Activated naive CD4-positive, alpha-beta T cell (primary cell): ENCODE measurements at regions not wholly inside any gene's neighbourhood (a gene's known extent, or its start where the extent isn't known, plus 50 kb on each side); places are given as distances from the start of the nearest gene placed in this dataset.
"Not testable (repeated sequence)": the region's sequence is repeated elsewhere in the genome, so short reads cannot be mapped to it uniquely, and the experiment has no call there.

Experiments used
- DNase-seq, 4 experiments: peaks; one replicate each; lab custom pipeline; 2025; lab: John Stamatoyannopoulos, UW

DNA sequence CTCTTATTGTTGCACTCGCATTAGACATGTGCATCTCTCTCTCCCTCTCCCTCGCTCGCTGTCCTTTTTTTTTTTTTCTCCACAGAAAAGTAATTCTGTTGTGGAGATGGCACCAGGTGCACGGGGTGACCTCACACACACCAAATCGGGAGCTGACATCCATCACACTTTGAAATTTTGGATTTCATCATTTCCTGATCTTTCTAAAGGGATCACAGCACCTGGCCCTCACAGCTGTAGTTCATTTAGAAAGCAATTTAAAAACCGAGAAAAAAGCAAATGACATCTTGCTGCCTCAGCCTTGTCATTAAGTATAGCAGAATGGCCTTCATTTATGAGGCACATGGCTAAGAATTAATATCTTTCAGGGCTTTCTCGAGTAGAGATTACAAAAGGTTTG is 717.2 kb downstream of the RNF144A start:
- no peak for DNase-seq

- DNase-seq: no peak
Measured at GRCh38 chr2:7639476-7639875, 722.3 kb downstream of the RNF144A start.

- not testable (repeated sequence) for DNase-seq
Measured at GRCh38 chr2:7641272-7641671, 724.1 kb downstream of the RNF144A start.

DNA sequence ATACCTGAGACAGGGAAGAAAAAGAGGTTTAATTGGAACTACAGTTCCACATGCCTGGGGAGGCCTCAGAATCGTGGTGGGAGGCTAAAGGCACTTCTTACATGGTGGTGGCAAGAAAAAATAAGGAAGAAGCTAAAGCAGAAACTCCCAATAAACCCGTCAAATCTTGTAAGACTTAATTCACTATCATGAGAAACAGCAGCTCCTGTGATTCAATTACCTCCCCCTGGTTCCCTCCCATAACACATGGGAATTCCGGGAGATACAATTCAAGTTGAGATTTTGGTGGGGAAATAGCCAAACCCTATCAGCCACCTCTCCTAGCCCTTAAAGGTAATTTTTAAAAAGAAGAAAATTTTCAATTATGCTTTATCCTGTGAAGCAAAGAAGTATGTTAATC is 728.8 kb downstream of the RNF144A start:
- DNase-seq: no peak

DNA sequence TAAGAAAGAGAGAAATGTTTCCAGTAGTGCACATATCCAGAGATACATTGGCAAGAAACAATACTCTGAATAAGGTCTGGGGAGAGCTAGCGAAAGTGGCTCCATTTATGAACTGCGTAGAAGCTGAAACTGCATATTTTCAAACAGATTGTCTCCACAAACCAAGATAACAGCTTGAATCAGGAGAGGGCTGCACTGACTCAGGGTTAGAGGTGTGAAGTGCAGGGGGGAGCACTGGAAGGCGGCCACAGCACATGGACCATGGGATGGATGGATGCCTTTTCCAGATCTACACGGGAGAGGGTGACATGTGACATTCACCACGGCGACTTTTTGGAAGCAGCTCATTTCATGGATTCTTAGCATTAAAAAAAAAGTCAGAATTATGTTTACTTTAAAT is 729.4 kb downstream of the RNF144A start:
- no peak for DNase-seq

- DNase-seq: no peak
Measured at GRCh38 chr2:7648221-7648795, 731.1 kb downstream of the RNF144A start.

DNA sequence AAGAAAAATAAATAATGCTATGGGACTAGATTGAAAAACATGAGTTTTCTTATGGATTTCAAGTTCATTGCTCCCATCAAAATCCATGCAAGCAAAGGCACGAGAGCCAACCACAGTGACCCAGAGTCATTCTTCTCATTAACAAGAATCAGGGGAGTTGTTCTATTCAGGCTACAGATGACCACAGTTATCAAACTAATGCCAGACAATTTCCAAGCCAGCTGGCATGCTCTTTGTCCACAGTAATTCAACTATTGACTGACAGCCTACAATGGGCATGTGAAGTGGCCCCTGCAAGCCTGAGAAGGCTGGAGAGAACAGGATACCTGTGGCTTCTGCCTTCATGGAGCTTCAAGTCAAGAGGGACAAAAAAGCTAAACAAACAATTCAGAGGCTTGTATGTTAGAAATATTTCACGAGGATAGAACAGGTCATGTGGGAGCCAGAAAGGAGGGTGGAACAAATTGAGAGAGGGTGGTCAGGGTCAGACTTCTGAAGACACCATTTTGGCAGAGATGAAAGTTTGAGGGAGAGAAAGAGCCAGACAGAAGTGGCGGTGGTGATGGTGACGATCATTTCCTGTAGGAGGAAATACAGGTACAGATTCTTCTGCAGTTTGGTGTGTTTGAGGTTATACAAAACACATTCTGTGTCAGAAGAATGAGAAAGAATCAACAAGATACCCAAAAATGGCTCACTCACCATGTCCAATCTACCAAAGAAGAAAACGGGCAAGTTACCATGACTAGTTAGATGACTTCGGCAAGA is 732.4 kb downstream of the RNF144A start:
- no peak for DNase-seq

GRCh38 chr2:7653617-7654016 is 736.4 kb downstream of the RNF144A start:
- no peak for DNase-seq

DNA sequence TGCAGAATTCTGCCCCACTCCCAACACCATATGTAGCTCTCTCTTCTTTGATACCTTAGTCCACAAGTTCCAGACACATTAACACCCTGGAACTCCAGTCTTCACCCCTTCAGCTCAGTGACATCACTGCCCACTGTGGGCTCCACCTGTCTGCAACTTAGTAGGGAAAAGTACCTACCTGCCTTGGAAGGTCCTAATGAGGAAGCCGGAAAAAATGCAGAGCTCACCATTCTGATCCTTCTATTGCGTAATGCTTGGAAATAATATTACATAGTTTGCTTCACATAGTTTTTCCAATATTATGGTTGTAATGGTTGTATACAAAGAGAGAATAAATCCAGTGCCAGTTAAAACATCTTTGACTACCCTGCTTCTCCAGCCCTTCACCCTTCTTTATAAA is 738.4 kb downstream of the RNF144A start:
- no peak for DNase-seq

DNA sequence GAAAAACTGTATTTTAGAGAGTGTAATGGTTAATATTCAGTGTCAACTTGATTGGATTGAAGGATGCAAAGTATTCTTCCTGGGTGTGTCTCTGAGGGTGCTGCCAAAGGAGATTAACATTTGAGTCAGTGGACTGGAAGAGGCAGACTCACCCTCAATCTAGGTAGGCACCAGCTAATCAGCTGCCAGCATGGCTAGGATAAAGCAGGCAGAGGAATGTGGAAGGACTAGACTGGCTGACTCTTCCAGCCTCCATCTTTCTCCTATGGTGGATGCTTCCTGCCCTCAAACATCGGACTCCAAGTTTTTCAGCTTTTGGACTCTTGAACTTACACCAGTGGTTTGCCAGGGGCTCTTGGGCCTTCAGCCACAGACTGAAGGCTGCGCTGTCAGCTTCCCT is 740.3 kb downstream of the RNF144A start:
- not testable (repeated sequence) for DNase-seq

GRCh38 chr2:7658486-7658885 is 741.3 kb downstream of the RNF144A start:
- DNase-seq: no peak

DNA sequence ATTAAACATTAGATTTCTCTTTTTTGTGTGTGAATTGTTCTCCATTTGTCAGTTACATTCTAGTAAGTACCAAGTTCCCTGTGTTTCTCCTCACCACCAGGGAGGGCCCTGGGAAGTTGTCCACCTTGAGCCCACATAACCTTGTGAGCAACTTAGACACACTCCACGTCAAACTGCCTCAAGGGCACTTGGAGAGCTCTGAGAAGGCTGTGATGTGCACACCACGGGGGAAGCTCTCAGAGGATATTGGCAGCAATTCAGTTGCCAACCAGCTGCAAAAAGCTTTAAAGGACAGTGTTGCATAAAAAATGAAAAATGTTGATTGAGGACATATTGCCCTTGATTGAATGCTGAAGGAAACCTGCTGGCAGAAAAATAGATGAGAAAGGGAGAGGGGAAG is 743.6 kb downstream of the RNF144A start:
- DNase-seq: no peak

- DNase-seq: no peak
Measured at GRCh38 chr2:7661502-7661901, 744.3 kb downstream of the RNF144A start.

GRCh38 chr2:7665880-7666279 is 748.7 kb downstream of the RNF144A start:
- DNase-seq: no peak

GRCh38 chr2:7666596-7667259 is 749.5 kb downstream of the RNF144A start:
- DNase-seq: no peak

GRCh38 chr2:7667260-7667757 is 750.1 kb downstream of the RNF144A start:
- DNase-seq: no peak

DNA sequence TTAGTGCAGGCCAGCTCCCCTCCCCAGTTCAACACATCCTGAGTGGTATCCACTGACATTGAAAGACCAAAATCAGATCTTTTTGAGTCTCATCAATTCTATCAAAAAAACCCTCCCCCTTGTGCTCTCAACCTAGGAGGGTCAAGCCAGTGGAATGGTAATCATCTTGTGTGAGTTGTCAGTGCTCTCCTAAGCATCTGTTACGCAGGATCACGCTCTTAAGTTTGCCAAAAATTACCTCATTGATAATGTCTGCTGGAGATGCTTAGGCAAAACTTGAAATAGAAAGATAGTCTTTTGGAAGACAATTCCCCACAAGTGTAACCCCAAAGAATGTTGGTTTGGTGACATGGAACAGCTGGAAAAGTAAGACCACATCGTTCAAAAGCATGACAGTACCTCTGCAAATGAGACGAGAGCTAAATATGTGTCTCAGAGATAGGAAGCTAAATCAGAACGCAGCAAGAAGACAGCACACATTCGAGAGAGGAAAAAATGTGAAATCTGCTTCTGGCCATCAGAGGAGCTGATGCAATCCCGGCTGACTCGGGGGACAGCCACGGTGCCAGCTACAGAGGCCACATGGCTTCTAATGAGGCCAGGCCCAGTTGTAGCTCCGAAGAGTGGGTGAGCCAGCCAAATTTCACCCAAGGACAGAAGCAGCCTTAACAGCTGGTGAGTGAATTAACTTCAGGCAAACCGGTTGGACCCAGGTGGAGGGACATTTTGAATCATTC is 753.9 kb downstream of the RNF144A start:
- DNase-seq: no peak

GRCh38 chr2:7672027-7672684 is 754.9 kb downstream of the RNF144A start:
- peak in 3 of 4 experiments; percentile 2 to 32 (median 4) for DNase-seq

- no peak for DNase-seq
Measured at GRCh38 chr2:7672685-7673071, 755.5 kb downstream of the RNF144A start.

DNA sequence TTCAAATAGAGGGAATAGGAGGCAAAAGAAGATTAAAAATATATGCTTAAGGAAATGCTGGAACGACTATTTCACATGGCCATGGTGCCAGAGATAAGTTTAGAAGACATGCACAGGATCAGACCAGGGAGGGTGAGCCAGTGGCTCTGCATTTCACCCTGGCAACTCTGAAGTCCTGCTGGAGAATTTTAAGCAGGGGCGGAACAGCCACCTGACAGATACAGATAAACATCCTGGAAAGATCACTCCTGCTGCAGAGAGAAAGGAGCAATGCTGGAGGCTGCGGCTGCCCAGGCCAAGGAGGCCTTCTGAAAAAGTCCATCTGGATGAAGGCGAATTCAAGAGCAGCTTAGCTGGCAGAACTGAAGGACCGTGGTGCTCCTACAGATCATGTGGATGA is 755.9 kb downstream of the RNF144A start:
- DNase-seq: no peak

GRCh38 chr2:7673853-7674252 is 756.6 kb downstream of the RNF144A start:
- DNase-seq: no peak

DNA sequence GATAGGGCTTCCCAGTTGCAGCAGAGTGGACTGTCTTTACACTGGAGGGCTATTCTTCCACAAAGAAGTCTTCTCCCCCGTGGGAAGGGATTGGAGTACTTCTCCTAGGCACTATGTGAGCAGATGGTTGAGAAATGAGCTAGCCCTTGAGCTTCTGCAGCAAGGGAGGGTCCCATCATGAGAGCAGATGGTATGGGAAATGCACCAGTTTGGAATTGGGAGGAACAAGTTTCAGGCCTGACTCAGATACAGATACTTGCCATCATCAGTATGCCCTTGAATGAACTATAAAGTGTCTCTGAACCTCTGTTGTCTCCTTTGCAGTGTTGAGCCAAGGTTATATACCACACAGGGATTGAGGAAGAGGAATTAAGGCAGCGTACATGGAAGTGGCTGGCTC is 757.4 kb downstream of the RNF144A start:
- no peak for DNase-seq
